ENCODE measurements at regions not wholly inside any gene's neighbourhood (a gene's known extent, or its start where the extent isn't known, plus 50 kb on each side); places are given as distances from the start of the nearest gene placed in this dataset.

GRCh38 chr4:63799166-63799565, 610.1 kb downstream of the TECRL start:
- TF ChIP-seq CTCF (conservative IDR thresholded peaks at IDR 0.05; ENCODE audit: low read length) (no peak), EZH2phosphoT487 (IDR thresholded peaks at IDR 0.05; ENCODE audit: borderline replicate concordance, low read depth, low read length) (no peak)

Measured in OCI-LY7 (cell line).